HL-60 (cell line): ENCODE measurements at regions not wholly inside any gene's neighbourhood (a gene's known extent, or its start where the extent isn't known, plus 50 kb on each side); places are given as distances from the start of the nearest gene placed in this dataset.

Experiments
- DNase-seq, 2 experiments: peaks; one replicate each; pipeline ENCODE4 v3.0.0-alpha.2; 2010 to 2020; ENCODE audit warnings: low read depth in 1 of 2, low spot score in 1 of 2
- H3K27ac ChIP-seq: fragments of 250-450 bp; sonication (Bioruptor Pico); replicated peaks from 2 replicates; pipeline ENCODE4 v1.5.1; 2020; ENCODE audit warnings: mild to moderate bottlenecking, moderate library complexity
- H3K27me3 ChIP-seq: fragments of 250-450 bp; sonication (Bioruptor Pico); 2 replicates; pipeline ENCODE4 v1.5.1; 2021; ENCODE audit warnings: mild to moderate bottlenecking, moderate library complexity; ENCODE audit not compliant: insufficient read depth, poor library complexity, severe bottlenecking
- H3K4me3 ChIP-seq: replicated peaks from 2 replicates; pipeline ENCODE4 v1.5.1; 2011; ENCODE audit warnings: mild to moderate bottlenecking, control low read depth, low read length; ENCODE audit not compliant: insufficient read depth
- CTCF ChIP-seq: IDR thresholded peaks from one replicate; pipeline ENCODE4 v1.5.1; 2011; ENCODE audit warnings: low read length, control low read depth, inconsistent platforms; ENCODE audit not compliant: insufficient read depth
- GABPA ChIP-seq: IDR thresholded peaks from 2 replicates; pipeline ENCODE4 v1.6.1; 2012; ENCODE audit warnings: low read depth
- POLR2AphosphoS5 ChIP-seq: IDR thresholded peaks from 2 replicates; pipeline ENCODE4 v1.6.1; 2012; ENCODE audit warnings: low read depth
- REST ChIP-seq: IDR thresholded peaks from 2 replicates; pipeline ENCODE4 v1.6.1; 2012; ENCODE audit warnings: low read depth; ENCODE audit not compliant: insufficient replicate concordance
- SPI1 ChIP-seq: IDR thresholded peaks from 2 replicates; pipeline ENCODE4 v1.6.1; 2012; ENCODE audit warnings: low read depth, mild to moderate bottlenecking, borderline replicate concordance

- no peak for TF ChIP-seq GABPA
- no peak overlapping the region for H3K27ac ChIP-seq
- H3K27me3 ChIP-seq: peaks cover 2% of the 10 kb centered on the region
- no peak overlapping the region for H3K4me3 ChIP-seq
- DNase-seq: no peak
Measured at GRCh38 chr7:24199978-24200377, 84.0 kb upstream of the NPY start.

- H3K27ac ChIP-seq: no peak overlapping the region
Measured at GRCh38 chr7:24200407-24200966, 83.5 kb upstream of the NPY start.

GRCh38 chr7:24201226-24201625 lies 82.8 kb upstream of the NPY start:
- no peak for DNase-seq
- Histone ChIP-seq H3K27ac (no peak overlapping the region), H3K4me3 (no peak overlapping the region), H3K27me3 (peaks cover 2% of the 10 kb centered on the region)
- no peak for TF ChIP-seq CTCF
- TF ChIP-seq POLR2AphosphoS5: no peak
- no peak for TF ChIP-seq GABPA
- no peak for TF ChIP-seq SPI1
- TF ChIP-seq REST: no peak

More at GRCh38 chr7:24200407-24200966, 83.5 kb upstream of the NPY start:
- TF ChIP-seq SPI1 (no peak), POLR2AphosphoS5 (no peak), GABPA (no peak), CTCF (no peak), REST (no peak)
- Histone ChIP-seq H3K4me3 (no peak overlapping the region), H3K27me3 (peaks cover 2% of the 10 kb centered on the region)
- no peak for DNase-seq

- H3K27ac ChIP-seq: no peak overlapping the region
- no peak for TF ChIP-seq CTCF
- no peak for TF ChIP-seq REST
- no peak for TF ChIP-seq GABPA
- no peak for TF ChIP-seq POLR2AphosphoS5
- TF ChIP-seq SPI1: no peak
- no peak overlapping the region for H3K4me3 ChIP-seq
- no peak for DNase-seq
- H3K27me3 ChIP-seq: no peaks in the 10 kb centered on the region
Measured at GRCh38 chr7:24212073-24212472, 71.9 kb upstream of the NPY start.
